ENCODE measurements at regions not wholly inside any gene's neighbourhood (a gene's known extent, or its start where the extent isn't known, plus 50 kb on each side); places are given as distances from the start of the nearest gene placed in this dataset.

DNA sequence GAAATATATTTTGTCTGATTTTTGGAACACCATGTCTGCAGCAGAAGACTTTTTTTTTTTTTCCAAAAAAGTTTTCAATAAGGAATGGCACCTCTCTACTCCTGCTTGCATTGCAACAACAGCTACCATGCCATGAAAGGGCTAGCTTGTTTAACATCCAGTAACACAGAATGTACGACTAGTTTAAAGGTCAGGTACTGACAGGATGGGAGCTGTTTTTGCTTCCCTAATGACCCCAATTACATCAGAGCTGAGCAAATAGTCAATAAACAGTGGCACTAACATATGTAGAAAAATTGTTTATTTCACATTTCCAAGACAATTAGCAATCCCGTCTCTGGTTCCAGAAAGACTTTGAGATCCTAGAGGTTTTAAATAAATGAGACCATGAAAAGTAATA, 693.8 kb downstream of the NR2F1-AS1 start:
- Mint-ChIP-seq H3K27ac (no peak overlapping the region), H3K4me3 (no peak overlapping the region), H3K36me3 (no peaks in the 10 kb centered on the region), H3K9me3 (ENCODE audit: low read depth) (peaks cover 6% of the 10 kb centered on the region), H3K27me3 (no peaks in the 10 kb centered on the region), H3K4me1 (ENCODE audit: low read depth) (no peaks in the 10 kb centered on the region)

DNA sequence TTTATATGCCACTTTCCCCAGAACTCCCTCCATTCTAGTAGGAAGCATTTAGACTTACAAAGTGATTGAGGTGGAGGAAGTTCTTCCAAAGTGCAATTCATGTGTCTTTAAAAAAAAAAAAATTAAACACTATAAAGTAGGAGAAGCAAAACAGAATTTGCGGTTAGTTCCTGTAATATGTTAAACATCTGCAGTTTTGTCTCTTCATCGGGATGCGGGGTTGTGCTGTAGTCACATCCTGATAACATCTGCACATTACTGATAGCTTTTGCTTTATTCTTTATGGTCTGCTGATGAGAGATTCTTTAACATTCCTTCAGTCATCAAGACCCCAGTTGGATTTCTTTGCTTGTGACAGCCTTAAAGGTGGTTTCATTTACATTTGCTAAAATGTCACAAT, 694.3 kb downstream of the NR2F1-AS1 start:
- Mint-ChIP-seq H3K9me3 (ENCODE audit: low read depth) (peaks cover 6% of the 10 kb centered on the region), H3K4me1 (ENCODE audit: low read depth) (no peaks in the 10 kb centered on the region), H3K27ac (no peak overlapping the region), H3K36me3 (no peaks in the 10 kb centered on the region), H3K4me3 (no peak overlapping the region), H3K27me3 (no peaks in the 10 kb centered on the region)

DNA sequence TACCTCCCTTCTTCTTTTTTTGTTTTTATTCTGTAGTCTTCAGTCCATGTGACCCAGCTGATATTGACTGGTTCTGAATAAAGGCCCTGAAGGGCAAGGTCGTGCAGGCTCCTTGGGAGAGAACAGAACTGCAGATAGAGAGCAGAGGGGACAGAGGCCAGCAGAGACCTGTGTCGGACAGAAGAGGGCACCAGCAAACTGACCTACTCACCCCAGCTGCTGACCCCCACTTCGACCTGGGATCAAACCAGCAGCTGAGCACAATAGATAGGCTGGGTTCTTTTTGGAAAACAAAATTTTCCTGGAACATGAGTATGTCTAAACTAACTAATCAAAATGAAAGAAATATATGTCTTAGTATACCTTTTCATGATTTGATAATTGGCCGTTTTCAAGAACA, 695.1 kb downstream of the NR2F1-AS1 start:
- Mint-ChIP-seq H3K4me3 (no peak overlapping the region), H3K9me3 (ENCODE audit: low read depth) (no peaks in the 10 kb centered on the region), H3K27ac (no peak overlapping the region), H3K27me3 (no peaks in the 10 kb centered on the region), H3K36me3 (no peaks in the 10 kb centered on the region), H3K4me1 (ENCODE audit: low read depth) (no peaks in the 10 kb centered on the region)

DNA sequence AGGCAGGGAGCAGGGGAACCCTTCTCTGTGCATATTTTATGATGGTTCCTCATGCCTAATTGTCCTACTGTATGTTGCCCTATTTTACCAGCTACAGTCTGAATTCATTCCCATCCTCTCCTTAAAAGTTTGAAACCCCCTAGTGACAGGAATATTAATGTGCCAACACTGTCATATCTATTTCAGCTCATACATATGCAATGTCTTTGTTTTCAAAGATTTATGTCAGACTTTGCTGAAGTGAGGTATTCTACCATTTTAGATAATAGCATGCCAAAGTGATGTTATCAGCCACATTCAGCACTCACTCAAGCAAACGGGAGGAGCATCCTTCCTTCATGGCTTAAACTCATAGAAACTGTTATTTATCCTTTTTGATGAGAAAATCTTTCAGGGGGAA, 696.5 kb downstream of the NR2F1-AS1 start:
- H3K4me1 Mint-ChIP-seq (ENCODE audit: low read depth) = no peaks in the 10 kb centered on the region
- no peak overlapping the region for H3K4me3 Mint-ChIP-seq
- no peaks in the 10 kb centered on the region for H3K36me3 Mint-ChIP-seq
- no peaks in the 10 kb centered on the region for H3K27me3 Mint-ChIP-seq
- H3K9me3 Mint-ChIP-seq (ENCODE audit: low read depth) = no peaks in the 10 kb centered on the region
- H3K27ac Mint-ChIP-seq = no peak overlapping the region

DNA sequence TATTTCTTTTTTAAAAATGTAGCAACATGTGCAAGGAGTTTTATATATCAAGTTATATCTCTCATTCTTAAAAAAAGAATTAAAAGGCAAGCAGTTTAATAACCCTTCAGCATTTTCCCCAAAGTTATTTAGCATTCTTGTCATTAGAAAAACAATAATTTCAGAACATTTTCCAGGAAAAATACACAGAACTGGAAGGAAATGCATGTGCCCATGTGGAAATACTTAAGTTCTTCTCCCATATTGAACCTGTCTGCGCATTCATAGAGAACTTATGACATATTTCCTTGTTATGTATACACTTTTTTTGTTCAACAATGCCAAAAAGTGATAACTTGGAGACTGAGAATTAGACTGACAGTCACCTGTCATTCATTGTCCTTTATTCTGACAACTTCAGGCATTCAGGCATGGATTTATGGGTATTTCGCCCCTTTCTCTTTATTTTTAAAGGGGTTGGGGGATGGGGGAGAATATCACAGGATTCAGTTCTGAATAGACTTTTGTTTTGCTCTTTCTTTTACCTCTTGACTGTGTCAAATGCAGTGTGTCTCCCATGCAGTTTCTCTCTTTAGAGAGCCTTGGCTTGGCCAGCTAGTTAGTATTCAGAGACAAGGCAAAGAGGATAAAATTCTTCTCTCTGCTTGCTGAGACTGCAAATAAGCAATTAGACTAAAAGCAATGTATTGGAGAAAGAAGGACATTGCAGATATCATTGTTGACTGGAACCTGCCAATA, 701.0 kb downstream of the NR2F1-AS1 start:
- Mint-ChIP-seq H3K4me3 (no peak overlapping the region), H3K9me3 (ENCODE audit: low read depth) (peaks cover 8% of the 10 kb centered on the region), H3K27me3 (no peaks in the 10 kb centered on the region), H3K4me1 (ENCODE audit: low read depth) (no peaks in the 10 kb centered on the region), H3K27ac (no peak overlapping the region), H3K36me3 (no peaks in the 10 kb centered on the region)

DNA sequence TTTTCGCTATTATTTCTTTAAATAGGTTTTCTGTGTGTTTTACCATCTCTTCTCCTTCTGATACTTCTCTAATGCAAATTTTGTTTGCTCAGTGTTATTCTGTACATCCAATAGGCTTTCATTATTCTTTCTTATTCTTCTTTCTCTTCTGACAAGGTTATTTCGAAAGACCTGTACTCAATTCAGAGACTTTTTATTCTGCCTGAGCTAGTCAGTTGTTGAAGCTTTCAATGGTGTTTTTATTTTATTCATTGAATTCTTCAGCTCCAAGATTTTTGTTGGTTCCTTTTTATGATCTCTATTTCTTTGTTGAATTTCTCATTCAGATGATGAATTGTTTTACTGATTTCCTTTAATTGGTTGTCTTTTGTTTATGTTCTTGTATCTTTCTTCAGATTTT, 706.2 kb downstream of the NR2F1-AS1 start:
- Mint-ChIP-seq H3K36me3 (no peaks in the 10 kb centered on the region), H3K9me3 (ENCODE audit: low read depth) (peaks cover 19% of the 10 kb centered on the region), H3K27ac (no peak overlapping the region), H3K4me1 (ENCODE audit: low read depth) (no peaks in the 10 kb centered on the region), H3K4me3 (no peak overlapping the region), H3K27me3 (no peaks in the 10 kb centered on the region)

DNA sequence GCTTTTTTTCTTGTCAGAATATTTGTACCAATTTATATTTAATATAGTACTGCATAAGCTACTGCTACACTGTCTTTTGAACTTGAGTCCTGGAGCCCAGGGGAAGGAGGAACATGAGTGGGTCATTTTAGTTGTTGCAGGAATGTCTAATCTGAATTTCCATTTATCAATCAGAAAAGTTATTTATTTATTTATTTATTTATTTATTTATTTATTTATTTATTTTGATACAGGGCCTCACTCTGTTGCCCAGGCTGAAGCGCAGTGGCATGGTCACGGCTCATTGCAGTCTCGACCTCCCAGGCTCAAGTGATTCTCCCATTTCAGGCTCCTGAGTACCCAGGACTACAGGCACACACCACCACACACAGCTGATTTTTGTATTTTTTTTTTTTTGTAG, 712.6 kb downstream of the NR2F1-AS1 start:
- Mint-ChIP-seq H3K4me1 (ENCODE audit: low read depth) (no peaks in the 10 kb centered on the region), H3K27ac (no peak overlapping the region), H3K27me3 (no peaks in the 10 kb centered on the region), H3K4me3 (no peak overlapping the region), H3K36me3 (no peaks in the 10 kb centered on the region), H3K9me3 (ENCODE audit: low read depth) (peaks cover 4% of the 10 kb centered on the region)

DNA sequence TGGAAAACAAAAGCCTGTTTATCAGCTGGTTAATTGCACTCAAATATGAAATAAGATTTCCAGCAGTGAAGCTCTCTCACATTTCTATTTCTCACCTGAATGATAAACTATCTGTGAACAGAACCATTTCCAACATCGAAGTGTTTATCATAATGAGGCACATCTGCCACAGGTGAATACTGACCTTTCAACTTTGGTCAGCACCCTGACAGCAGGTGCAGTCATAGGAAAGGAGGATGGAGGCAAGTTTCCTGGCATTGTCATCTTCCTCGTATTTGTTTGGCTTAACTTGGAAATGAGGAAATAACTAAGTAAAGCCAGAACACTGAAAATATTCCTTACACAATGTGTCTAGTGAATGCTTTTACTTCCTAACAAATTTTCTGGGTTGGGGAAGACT, 716.4 kb downstream of the NR2F1-AS1 start:
- no peaks in the 10 kb centered on the region for H3K27me3 Mint-ChIP-seq
- H3K9me3 Mint-ChIP-seq (ENCODE audit: low read depth) = no peaks in the 10 kb centered on the region
- no peaks in the 10 kb centered on the region for H3K4me1 Mint-ChIP-seq (ENCODE audit: low read depth)
- no peaks in the 10 kb centered on the region for H3K36me3 Mint-ChIP-seq
- H3K27ac Mint-ChIP-seq = no peak overlapping the region
- H3K4me3 Mint-ChIP-seq = no peak overlapping the region

DNA sequence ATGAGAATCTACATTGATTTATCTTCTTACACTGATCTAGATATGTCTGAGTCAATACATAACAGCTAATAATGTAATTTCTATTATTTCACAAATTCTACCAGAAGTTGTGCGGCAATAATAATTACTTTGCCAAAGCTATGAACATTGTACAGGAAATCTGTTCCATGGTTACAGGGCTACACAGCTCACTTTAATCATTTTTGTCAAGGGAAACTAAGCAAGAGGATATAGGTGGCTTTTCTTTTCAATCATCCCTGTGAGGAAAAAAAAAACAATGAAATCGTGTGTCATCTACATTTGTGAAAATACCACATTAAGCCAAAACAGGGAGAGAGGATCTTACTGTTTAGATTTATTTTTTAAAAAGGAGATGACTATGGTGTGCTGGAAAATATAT, 717.4 kb downstream of the NR2F1-AS1 start:
- H3K36me3 Mint-ChIP-seq = no peaks in the 10 kb centered on the region
- no peaks in the 10 kb centered on the region for H3K4me1 Mint-ChIP-seq (ENCODE audit: low read depth)
- no peak overlapping the region for H3K4me3 Mint-ChIP-seq
- no peak overlapping the region for H3K27ac Mint-ChIP-seq
- no peaks in the 10 kb centered on the region for H3K9me3 Mint-ChIP-seq (ENCODE audit: low read depth)
- H3K27me3 Mint-ChIP-seq = no peaks in the 10 kb centered on the region

DNA sequence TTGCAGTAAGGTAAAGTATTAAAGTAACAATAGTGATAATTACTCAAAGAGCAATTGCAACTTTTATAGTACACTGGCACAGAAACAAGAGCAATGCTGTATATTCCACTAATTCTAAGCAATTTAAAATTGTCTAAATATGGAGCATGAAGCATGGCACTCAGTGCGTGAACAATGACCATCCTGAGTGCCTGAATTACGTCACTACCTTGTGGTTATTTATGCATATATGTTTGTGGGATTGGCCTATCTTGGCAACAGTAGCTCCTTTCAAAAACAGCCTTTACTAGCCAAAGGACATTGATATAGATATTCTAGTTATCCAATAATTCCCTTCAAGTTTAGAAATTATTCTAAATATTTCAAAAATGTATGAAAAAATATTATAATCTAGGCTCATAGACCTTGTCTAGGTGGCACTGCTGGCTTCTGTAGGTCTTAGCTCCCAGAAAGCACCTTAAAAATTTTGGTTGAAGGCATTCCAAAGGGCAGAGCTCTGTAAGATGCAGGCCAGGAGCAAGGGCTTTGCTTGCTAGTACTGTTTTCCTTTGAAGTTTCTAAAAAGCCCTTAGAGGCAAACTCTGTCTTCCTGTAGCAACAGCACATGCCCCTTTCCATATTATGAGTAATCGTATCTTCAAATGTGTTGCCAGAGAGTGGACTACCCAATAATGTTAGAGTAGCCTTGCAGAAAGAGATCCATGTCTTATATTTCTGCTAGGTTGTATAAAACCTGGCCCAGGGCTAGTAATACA, 719.3 kb downstream of the NR2F1-AS1 start:
- H3K27ac Mint-ChIP-seq = no peak overlapping the region
- no peak overlapping the region for H3K4me3 Mint-ChIP-seq
- H3K9me3 Mint-ChIP-seq (ENCODE audit: low read depth) = no peaks in the 10 kb centered on the region
- H3K36me3 Mint-ChIP-seq = no peaks in the 10 kb centered on the region
- no peaks in the 10 kb centered on the region for H3K4me1 Mint-ChIP-seq (ENCODE audit: low read depth)
- no peaks in the 10 kb centered on the region for H3K27me3 Mint-ChIP-seq

DNA sequence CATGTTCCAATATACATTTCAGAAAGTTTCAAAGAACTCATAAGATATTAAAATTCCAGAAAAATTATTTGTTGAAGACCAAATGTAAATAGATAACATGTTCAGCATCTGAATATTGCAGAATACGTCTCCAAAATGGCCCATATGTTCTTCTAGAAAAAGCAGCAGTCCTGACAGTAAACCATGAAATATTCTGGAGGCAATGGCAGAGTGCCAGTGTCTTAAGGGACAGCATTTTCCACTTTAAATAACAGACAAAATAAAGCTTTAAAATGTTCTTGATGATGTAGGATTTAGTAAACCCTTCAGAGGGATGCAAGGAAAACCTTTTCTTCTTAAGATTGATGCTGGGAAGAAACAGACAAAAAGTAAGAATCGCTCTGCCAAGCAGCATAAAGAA, 721.0 kb downstream of the NR2F1-AS1 start:
- Mint-ChIP-seq H3K4me1 (ENCODE audit: low read depth) (no peaks in the 10 kb centered on the region), H3K27me3 (no peaks in the 10 kb centered on the region), H3K9me3 (ENCODE audit: low read depth) (no peaks in the 10 kb centered on the region), H3K4me3 (no peak overlapping the region), H3K36me3 (no peaks in the 10 kb centered on the region), H3K27ac (no peak overlapping the region)

DNA sequence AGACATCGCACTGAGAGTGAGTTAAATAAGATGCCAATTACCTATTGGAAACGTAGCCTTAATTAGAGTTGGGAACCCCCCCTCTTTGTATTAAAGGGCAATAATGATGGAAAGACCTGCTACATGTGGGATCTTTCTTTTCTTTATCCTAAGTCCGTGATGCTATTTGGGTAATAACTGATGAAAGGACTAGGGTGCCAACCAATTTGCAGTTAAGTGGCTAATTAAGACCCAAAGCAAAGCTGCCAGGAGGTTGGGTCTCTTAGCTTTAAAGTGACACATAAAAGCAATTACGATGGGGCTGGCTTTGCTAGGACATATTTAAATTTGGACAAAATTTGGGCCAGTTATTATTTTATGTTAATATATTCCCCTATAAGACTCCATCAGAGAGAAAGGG, 728.8 kb downstream of the NR2F1-AS1 start:
- H3K27me3 Mint-ChIP-seq = no peaks in the 10 kb centered on the region
- peaks cover 3% of the 10 kb centered on the region for H3K9me3 Mint-ChIP-seq (ENCODE audit: low read depth)
- H3K27ac Mint-ChIP-seq = no peak overlapping the region
- no peaks in the 10 kb centered on the region for H3K4me1 Mint-ChIP-seq (ENCODE audit: low read depth)
- no peak overlapping the region for H3K4me3 Mint-ChIP-seq
- H3K36me3 Mint-ChIP-seq = no peaks in the 10 kb centered on the region

DNA sequence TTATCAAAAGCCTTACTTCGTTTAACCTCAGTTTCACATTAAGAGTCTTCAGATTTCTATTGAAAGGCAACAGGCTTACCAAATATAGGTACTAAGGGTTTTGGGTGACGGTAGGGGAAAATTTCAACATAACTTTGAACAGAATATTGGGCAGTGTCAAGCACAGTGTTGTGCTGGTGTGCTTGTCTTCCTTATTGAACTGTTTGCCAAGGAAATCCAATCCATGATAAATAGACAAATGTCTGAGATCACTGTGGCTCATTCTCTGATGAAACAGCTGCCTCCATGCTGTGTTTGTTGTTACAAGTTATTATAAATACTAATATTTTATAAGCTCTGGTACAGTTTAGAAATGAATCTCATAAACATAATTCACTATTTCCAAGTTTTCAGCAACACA, 730.1 kb downstream of the NR2F1-AS1 start:
- Mint-ChIP-seq H3K4me3 (no peak overlapping the region), H3K27me3 (no peaks in the 10 kb centered on the region), H3K4me1 (ENCODE audit: low read depth) (no peaks in the 10 kb centered on the region), H3K36me3 (no peaks in the 10 kb centered on the region), H3K27ac (no peak overlapping the region), H3K9me3 (ENCODE audit: low read depth) (peaks cover 3% of the 10 kb centered on the region)

DNA sequence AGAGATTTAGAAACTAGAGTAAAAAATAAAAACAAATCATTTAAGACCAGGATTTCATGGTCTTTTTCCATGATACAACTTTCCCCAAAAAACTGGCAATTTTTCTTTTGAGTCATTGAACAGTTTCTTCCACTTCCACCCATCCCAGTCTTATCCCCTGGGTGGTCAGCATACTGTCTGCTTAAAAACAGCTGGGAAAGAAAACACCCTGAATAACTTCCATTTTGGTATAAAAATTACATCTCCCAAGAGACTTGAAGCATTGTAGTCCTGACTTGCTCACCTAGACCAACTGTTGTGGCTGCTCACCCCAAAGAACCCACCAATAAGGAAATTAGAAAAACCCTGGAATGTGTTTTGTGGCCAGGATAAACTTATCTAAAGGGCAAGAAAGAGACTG, 731.3 kb downstream of the NR2F1-AS1 start:
- no peaks in the 10 kb centered on the region for H3K27me3 Mint-ChIP-seq
- H3K4me1 Mint-ChIP-seq (ENCODE audit: low read depth) = no peaks in the 10 kb centered on the region
- H3K27ac Mint-ChIP-seq = no peak overlapping the region
- H3K4me3 Mint-ChIP-seq = no peak overlapping the region
- peaks cover 3% of the 10 kb centered on the region for H3K9me3 Mint-ChIP-seq (ENCODE audit: low read depth)
- no peaks in the 10 kb centered on the region for H3K36me3 Mint-ChIP-seq

DNA sequence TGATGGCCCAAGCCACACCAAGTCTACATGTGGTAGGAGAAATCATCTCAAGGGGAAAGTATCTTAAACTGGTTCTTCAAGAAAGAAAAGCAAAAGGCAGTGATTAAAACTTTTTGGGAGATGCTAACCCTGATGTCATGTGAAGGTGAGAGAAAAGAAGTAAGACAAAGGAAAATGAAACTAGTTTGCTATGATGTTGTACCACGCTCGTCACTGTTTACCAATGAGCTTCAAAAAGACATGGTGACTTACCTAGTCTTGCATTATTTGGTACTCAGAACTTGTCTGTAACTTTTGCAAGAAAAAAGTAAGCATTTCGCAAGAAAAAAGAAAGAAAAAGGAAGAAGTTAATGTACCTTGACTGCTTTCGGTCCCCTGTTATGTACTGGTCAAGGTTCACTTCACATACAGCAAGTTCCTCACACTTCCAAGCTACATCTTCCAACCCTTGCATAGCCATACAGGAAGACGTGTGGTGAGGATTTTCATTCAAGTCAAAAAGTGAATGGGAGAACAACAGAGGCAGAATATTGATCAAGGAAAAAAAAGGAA, 739.3 kb downstream of the NR2F1-AS1 start:
- H3K27me3 Mint-ChIP-seq = no peaks in the 10 kb centered on the region
- H3K4me3 Mint-ChIP-seq = no peak overlapping the region
- no peaks in the 10 kb centered on the region for H3K4me1 Mint-ChIP-seq (ENCODE audit: low read depth)
- H3K27ac Mint-ChIP-seq = no peak overlapping the region
- no peaks in the 10 kb centered on the region for H3K36me3 Mint-ChIP-seq
- no peaks in the 10 kb centered on the region for H3K9me3 Mint-ChIP-seq (ENCODE audit: low read depth)
